HEK293 (cell line): ENCODE measurements at regions not wholly inside any gene's neighbourhood (a gene's known extent, or its start where the extent isn't known, plus 50 kb on each side); places are given as distances from the start of the nearest gene placed in this dataset.

ENCODE experiments used
- BCL6B ChIP-seq: fragments of 450-650 bp; formaldehyde crosslinking; IDR thresholded peaks from 2 replicates; pipeline ENCODE4 v1.5.1; 2017; ENCODE audit warnings: missing biosample characterization, missing genetic modification characterization
- CTCF ChIP-seq: fragments of 450-650 bp; formaldehyde crosslinking; IDR thresholded peaks from 2 replicates; pipeline ENCODE4 v1.5.1; 2016; ENCODE audit warnings: missing biosample characterization, missing genetic modification characterization
- HOXC10 ChIP-seq: sonication (generic); formaldehyde crosslinking; IDR thresholded peaks from 2 replicates; pipeline ENCODE4 v1.8.1; 2023; ENCODE audit warnings: mild to moderate bottlenecking, missing genetic modification reagents
- PRDM1 ChIP-seq: fragments of 450-650 bp; formaldehyde crosslinking; IDR thresholded peaks from 2 replicates; pipeline ENCODE4; 2016; ENCODE audit warnings: missing biosample characterization, missing genetic modification characterization
- REST ChIP-seq: fragments of 450-650 bp; formaldehyde crosslinking; IDR thresholded peaks from 2 replicates; pipeline ENCODE4 v1.5.1; 2016; ENCODE audit warnings: missing biosample characterization, missing genetic modification characterization
- TCF7L2 ChIP-seq: IDR thresholded peaks from 2 replicates; pipeline ENCODE4 v1.6.1; 2011; ENCODE audit warnings: low read depth, mild to moderate bottlenecking, inconsistent platforms, low read length, moderate library complexity, borderline replicate concordance
- ZEB2 ChIP-seq: fragments of 450-650 bp; formaldehyde crosslinking; IDR thresholded peaks from 2 replicates; pipeline ENCODE4 v1.5.1; 2016; ENCODE audit warnings: missing biosample characterization, missing genetic modification characterization
- ZFP41 ChIP-seq: fragments of 450-650 bp; formaldehyde crosslinking; IDR thresholded peaks from 2 replicates; pipeline ENCODE4 v1.5.1; 2016; ENCODE audit warnings: missing biosample characterization, missing genetic modification characterization, borderline replicate concordance
- ZNF274 ChIP-seq, 2 experiments: fragments of 200-500 bp in 1 of 2; fragments of 450-650 bp in 1 of 2; sonication (Bioruptor generic) in 1 of 2; formaldehyde crosslinking in 1 of 2; IDR thresholded peaks; 2 replicates each; pipeline versions ENCODE4 v1.5.1 to v1.6.1; 2014 to 2016; ENCODE audit warnings: borderline replicate concordance in 1 of 2, inconsistent platforms in 1 of 2, low read length in 1 of 2, missing biosample characterization in 1 of 2, missing genetic modification characterization in 1 of 2
- ZNF324 ChIP-seq: fragments of 450-650 bp; formaldehyde crosslinking; IDR thresholded peaks from 2 replicates; pipeline ENCODE4 v1.5.1; 2016; ENCODE audit warnings: missing biosample characterization, missing genetic modification characterization

- TF ChIP-seq CTCF (tag by site-specific recombination) (no peak), ZEB2 (tag by site-specific recombination) (no peak), BCL6B (no peak), ZNF324 (no peak), PRDM1 (tag by site-specific recombination) (no peak), ZNF274 (IDR thresholded peaks at IDR 0.05; ENCODE audit: low read length) (no peak), ZNF274 (tag by site-specific recombination; IDR thresholded peaks at IDR 0.05; ENCODE audit: borderline replicate concordance) (no peak), REST (tag by site-specific recombination) (no peak), TCF7L2 (no peak), ZFP41 (tag by site-specific recombination) (no peak), HOXC10 (CRISPR knock-in tag) (no peak)
These were observed 219.9 kb downstream of the SPRY2 start for GRCh38 chr13:80121038-80121437.
